Stomach (tissue), 8 donors: ENCODE measurements at regions not wholly inside any gene's neighbourhood (a gene's known extent, or its start where the extent isn't known, plus 50 kb on each side); places are given as distances from the start of the nearest gene placed in this dataset.

ENCODE experiments used
- DNase-seq, 2 donors: peaks; one replicate each; pipeline versions ENCODE4 v3.0.0 to v3.0.0-alpha.2; 2013 to 2019
- H3K27ac ChIP-seq, 5 donors: fragments of 200-600 bp in 4 of 5; sonication (generic) in 4 of 5; one replicate each; pipeline ENCODE4 v1.5.1; 2013 to 2019; ENCODE audit warnings: mild to moderate bottlenecking in 1 of 5, moderate library complexity in 1 of 5
- H3K27me3 ChIP-seq, 3 donors: fragments of 200-600 bp; sonication (generic); one replicate each; pipeline ENCODE4 v1.5.1; 2017 to 2019; ENCODE audit warnings: mixed run types in 1 of 3
- H3K36me3 ChIP-seq, 4 donors: fragments of 200-600 bp; sonication (generic); 1 replicate in 3 of 4; 2 replicates in 1 of 4; pipeline ENCODE4 v1.5.1; 2016 to 2019
- H3K4me1 ChIP-seq, 4 donors: fragments of 200-600 bp; sonication (generic); one replicate each; pipeline ENCODE4 v1.5.1; 2016 to 2019
- H3K4me3 ChIP-seq, 4 donors: fragments of 200-600 bp; sonication (generic) in 3 of 4; one replicate each; pipeline ENCODE4 v1.5.1; 2016 to 2019; ENCODE audit warnings: mild to moderate bottlenecking in 1 of 4
- H3K9me3 ChIP-seq, 4 donors: fragments of 200-600 bp; sonication (generic); one replicate each; pipeline ENCODE4 v1.5.1; 2016 to 2019
- EP300 ChIP-seq: sonication (generic); formaldehyde crosslinking; IDR thresholded peaks from one replicate; pipeline ENCODE4 v1.6.1; 2017; ENCODE audit warnings: antibody characterized with exemption
- POLR2A ChIP-seq, 4 donors: fragments of 450-650 bp; IDR thresholded peaks; one replicate each; pipeline ENCODE4 v1.6.1; 2016; ENCODE audit warnings: antibody characterized with exemption in 4 of 4, control low read depth in 2 of 4, mild to moderate bottlenecking in 1 of 4, moderate library complexity in 1 of 4
- POLR2AphosphoS5 ChIP-seq, 3 donors: sonication (generic); formaldehyde crosslinking; IDR thresholded peaks; one replicate each; pipeline ENCODE4 v1.6.1; 2016; ENCODE audit warnings: antibody characterized with exemption in 3 of 3
- WGBS, 5 donors: extraction: QIAGEN DNeasy Blood & Tissue Kit in 3 of 5; methylation state at CpG; one replicate each; pipeline versions ENCODE4 v1.1.5 to v1.1.7; 2013 to 2018; 5-methylcytosine and 5-hydroxymethylcytosine counted together
- intact Hi-C: fragments of 100-400 bp; cut with DNase I; formaldehyde crosslinking; loops from one replicate; pipeline ENCODE4 v1.15.1; 2023; ENCODE audit warnings: low total_unique reads
- TF ChIP-seq, protein P1 (sequence below), 7 experiments: fragments of 450-650 bp in 4 of 7; fragments of 200-600 bp in 3 of 7; sonication (generic) in 3 of 7; IDR thresholded peaks; one replicate each; pipeline ENCODE4 v1.5.1; 2016 to 2019; ENCODE audit warnings: antibody characterized with exemption in 7 of 7, control low read depth in 2 of 7, mild to moderate bottlenecking in 1 of 7
- donor health status: healthy with polysubstance abuse.
- donor health status: Bipolar disorder and iron deficiency.
- donor health status: healthy.

DNA sequence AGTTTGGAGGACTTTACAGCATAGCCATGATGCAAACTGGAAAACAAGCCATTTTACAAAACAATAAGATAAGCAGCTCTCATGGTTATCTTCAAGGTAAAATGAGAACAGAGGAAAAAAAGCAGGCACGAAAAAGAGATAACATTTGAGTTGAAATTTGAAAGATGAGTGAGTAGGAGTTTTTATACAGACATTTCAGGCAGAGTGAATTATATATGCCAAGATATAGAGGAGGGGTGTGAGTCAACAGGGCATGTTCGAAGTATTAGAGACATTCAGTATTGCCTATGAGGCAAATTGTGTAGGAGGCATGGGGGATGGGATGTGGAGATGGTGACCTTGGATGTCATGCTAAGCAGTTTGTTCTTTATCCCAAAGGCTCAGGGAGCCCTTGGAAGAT lies 240.5 kb upstream of the MAN1A1 start:
- WGBS, 5 donors: 57 to 80% (median 61%) methylated on average over 2 of the region's 2 CpGs
- H3K4me1 ChIP-seq: no peaks in the 10 kb centered on the region
- DNase-seq: no peak
- H3K4me3 ChIP-seq: no peak overlapping the region
- H3K27ac ChIP-seq: no peak overlapping the region
- no peaks in the 10 kb centered on the region for H3K36me3 ChIP-seq
- H3K27me3 ChIP-seq: no peaks in the 10 kb centered on the region
- no peak for TF ChIP-seq POLR2AphosphoS5 (IDR thresholded peaks at IDR 0.05)
- no peak for TF ChIP-seq EP300
- TF ChIP-seq, protein P1, sequence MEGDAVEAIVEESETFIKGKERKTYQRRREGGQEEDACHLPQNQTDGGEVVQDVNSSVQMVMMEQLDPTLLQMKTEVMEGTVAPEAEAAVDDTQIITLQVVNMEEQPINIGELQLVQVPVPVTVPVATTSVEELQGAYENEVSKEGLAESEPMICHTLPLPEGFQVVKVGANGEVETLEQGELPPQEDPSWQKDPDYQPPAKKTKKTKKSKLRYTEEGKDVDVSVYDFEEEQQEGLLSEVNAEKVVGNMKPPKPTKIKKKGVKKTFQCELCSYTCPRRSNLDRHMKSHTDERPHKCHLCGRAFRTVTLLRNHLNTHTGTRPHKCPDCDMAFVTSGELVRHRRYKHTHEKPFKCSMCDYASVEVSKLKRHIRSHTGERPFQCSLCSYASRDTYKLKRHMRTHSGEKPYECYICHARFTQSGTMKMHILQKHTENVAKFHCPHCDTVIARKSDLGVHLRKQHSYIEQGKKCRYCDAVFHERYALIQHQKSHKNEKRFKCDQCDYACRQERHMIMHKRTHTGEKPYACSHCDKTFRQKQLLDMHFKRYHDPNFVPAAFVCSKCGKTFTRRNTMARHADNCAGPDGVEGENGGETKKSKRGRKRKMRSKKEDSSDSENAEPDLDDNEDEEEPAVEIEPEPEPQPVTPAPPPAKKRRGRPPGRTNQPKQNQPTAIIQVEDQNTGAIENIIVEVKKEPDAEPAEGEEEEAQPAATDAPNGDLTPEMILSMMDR (IDR thresholded peaks at IDR 0.05): no peak
- TF ChIP-seq POLR2A (IDR thresholded peaks at IDR 0.05): no peak
- intact Hi-C loops: no loop called here
- no peaks in the 10 kb centered on the region for H3K9me3 ChIP-seq

DNA sequence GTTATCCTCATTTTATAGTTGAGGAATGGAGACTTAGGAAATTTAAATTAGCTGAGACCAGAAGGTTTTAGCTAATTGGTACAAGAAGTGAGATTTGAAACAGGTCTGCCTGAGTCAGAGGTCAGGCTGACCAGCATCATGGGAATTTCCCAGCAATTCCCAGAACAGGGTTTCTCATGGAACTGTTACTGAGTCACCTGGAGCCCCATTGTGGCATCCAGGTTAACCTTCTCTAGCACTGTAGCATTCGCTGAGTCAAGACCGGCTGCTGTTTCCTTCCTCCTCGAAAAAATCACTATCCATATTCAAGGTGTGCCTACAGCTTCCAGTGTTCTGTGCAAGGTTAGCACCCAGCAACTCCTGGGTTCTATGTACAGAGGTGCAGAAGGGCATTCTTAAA lies 238.0 kb upstream of the MAN1A1 start:
- DNase-seq: no peak
- Histone ChIP-seq H3K9me3 (no peaks in the 10 kb centered on the region), H3K36me3 (no peaks in the 10 kb centered on the region), H3K4me1 (no peaks in the 10 kb centered on the region), H3K27ac (no peak overlapping the region), H3K27me3 (no peaks in the 10 kb centered on the region), H3K4me3 (no peak overlapping the region)
- intact Hi-C loops: no loop called here
- WGBS, 5 donors: 77 to 94% (median 88%) methylated on average over 3 of the region's 3 CpGs
- TF ChIP-seq POLR2AphosphoS5 (IDR thresholded peaks at IDR 0.05) (no peak), EP300 (no peak), POLR2A (IDR thresholded peaks at IDR 0.05) (no peak)
- TF ChIP-seq, protein P1 (IDR thresholded peaks at IDR 0.05): no peak

DNA sequence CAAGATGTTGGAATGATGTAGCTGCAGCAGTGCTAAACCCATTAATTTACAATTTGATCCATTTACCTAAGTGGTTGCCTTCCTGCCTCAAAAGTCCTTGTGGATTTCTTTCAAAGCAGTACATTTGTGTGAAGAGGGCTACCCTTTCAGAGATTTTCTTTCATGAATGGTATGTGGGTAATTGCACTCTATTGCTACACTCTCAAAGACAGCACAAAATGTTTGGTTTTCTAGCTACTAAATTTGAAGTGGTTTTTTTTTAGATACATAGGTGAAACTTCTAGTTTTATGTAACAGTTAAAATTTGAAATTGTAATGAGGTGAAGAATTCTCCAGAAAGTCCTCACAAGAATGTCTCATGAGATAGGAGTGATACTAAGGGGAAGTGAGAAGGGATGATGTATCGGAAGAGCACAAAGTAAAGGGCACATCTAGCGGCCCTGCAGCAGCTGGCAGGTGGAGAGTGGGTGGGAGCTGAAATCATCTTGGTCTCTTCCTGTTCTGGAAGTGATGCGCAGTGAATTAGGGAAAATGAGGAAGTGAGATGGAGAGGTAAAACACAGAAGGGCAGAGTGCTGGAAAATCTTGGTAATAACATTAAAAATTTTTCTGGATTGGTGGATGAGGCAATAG lies 236.8 kb upstream of the MAN1A1 start:
- H3K27me3 ChIP-seq: no peaks in the 10 kb centered on the region
- intact Hi-C loops: no loop called here
- no peak for DNase-seq
- no peak for TF ChIP-seq POLR2A (IDR thresholded peaks at IDR 0.05)
- no peak for TF ChIP-seq POLR2AphosphoS5 (IDR thresholded peaks at IDR 0.05)
- TF ChIP-seq EP300: no peak
- TF ChIP-seq, protein P1 (IDR thresholded peaks at IDR 0.05): no peak
- no peaks in the 10 kb centered on the region for H3K4me1 ChIP-seq
- no peak overlapping the region for H3K4me3 ChIP-seq
- WGBS, 5 donors: 72 to 89% (median 84%) methylated on average over 3 of the region's 3 CpGs
- H3K9me3 ChIP-seq: no peaks in the 10 kb centered on the region
- H3K27ac ChIP-seq: no peak overlapping the region
- H3K36me3 ChIP-seq: no peaks in the 10 kb centered on the region

DNA sequence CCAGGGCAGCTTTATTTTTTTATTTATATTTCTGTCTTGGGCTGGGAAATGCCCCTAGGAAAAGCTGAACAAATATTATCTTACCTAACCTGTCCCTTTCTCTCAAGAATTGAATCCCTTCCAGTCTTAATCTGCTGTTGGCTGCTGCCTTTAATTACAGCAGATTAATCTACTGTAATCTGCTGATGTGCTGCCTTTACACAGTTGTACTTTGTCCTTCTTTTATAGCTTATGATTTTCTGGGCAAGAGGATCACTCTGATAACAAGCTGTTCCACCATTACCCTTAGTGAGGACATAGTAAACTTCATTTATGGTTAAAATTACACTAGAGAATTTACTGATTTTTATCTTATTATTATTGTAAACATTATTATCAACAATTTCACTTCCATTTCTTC lies 234.5 kb upstream of the MAN1A1 start:
- Histone ChIP-seq H3K27me3 (no peaks in the 10 kb centered on the region), H3K27ac (no peak overlapping the region), H3K9me3 (no peaks in the 10 kb centered on the region), H3K4me1 (no peaks in the 10 kb centered on the region), H3K4me3 (no peak overlapping the region), H3K36me3 (no peaks in the 10 kb centered on the region)
- TF ChIP-seq POLR2AphosphoS5 (IDR thresholded peaks at IDR 0.05) (no peak), POLR2A (IDR thresholded peaks at IDR 0.05) (no peak), EP300 (no peak)
- TF ChIP-seq, protein P1 (IDR thresholded peaks at IDR 0.05): no peak
- intact Hi-C loops: no loop called here
- DNase-seq: no peak
